Right lobe of liver (tissue), 6 donors: ENCODE measurements at regions not wholly inside any gene's neighbourhood (a gene's known extent, or its start where the extent isn't known, plus 50 kb on each side); places are given as distances from the start of the nearest gene placed in this dataset.

ENCODE experiments used
- ATAC-seq, 4 donors: fragments of 200-7000 bp; cut with Tn5 transposase; one replicate each; pipeline ENCODE4 v1.9.1; 2020; ENCODE audit warnings: mild to moderate bottlenecking in 4 of 4, moderate library complexity in 4 of 4
- DNase-seq, 3 donors: peaks; one replicate each; pipeline ENCODE4 v3.0.0-alpha.2; 2020
- H3K27ac ChIP-seq, 3 donors: fragments of 200-600 bp; one replicate each; pipeline ENCODE4 v1.8.0; 2022
- H3K27me3 ChIP-seq, 2 donors: fragments of 200-600 bp; one replicate each; pipeline ENCODE4 v1.8.0; 2022
- H3K36me3 ChIP-seq, 4 donors: fragments of 200-600 bp; sonication (generic) in 1 of 4; one replicate each; pipeline versions ENCODE4 v1.5.1 to v1.8.0; 2017 to 2022; ENCODE audit warnings: control low read depth in 1 of 4
- H3K4me1 ChIP-seq, 4 donors: fragments of 200-600 bp; sonication (generic) in 1 of 4; one replicate each; pipeline versions ENCODE4 v1.5.1 to v1.8.0; 2017 to 2022; ENCODE audit warnings: control low read depth in 1 of 4
- H3K4me3 ChIP-seq, 3 donors: fragments of 200-600 bp; one replicate each; pipeline ENCODE4 v1.8.0; 2022
- H3K9me3 ChIP-seq, 4 donors: fragments of 200-600 bp; sonication (generic) in 1 of 4; one replicate each; pipeline versions ENCODE4 v1.5.1 to v1.8.0; 2017 to 2022; ENCODE audit warnings: control low read depth in 1 of 4
- CTCF ChIP-seq, 4 donors: fragments of 200-600 bp in 3 of 4; fragments of 450-650 bp in 1 of 4; IDR thresholded peaks; one replicate each; pipeline versions ENCODE4 v1.5.1 to v1.8.0; 2016 to 2022; ENCODE audit warnings: antibody characterized with exemption in 4 of 4, mild to moderate bottlenecking in 2 of 4
- POLR2A ChIP-seq: fragments of 450-650 bp; IDR thresholded peaks from one replicate; pipeline ENCODE4 v1.6.1; 2017; ENCODE audit warnings: antibody characterized with exemption, mild to moderate bottlenecking
- WGBS: methylation state at CpG from one replicate; pipeline ENCODE4 v1.1.6; 2018; ENCODE audit warnings: low coverage, low lambda C conversion rate; ENCODE audit not compliant: insufficient coverage; ENCODE audit errors: missing lambda C conversion rate; 5-methylcytosine and 5-hydroxymethylcytosine counted together
- intact Hi-C, 2 donors: fragments of 100-400 bp; cut with DNase I; formaldehyde crosslinking; loops; one replicate each; pipeline versions ENCODE4 v1.11.2 to v1.14.1; 2022
- donor health status: DM: no; HTN: yes; CAD: no.
- donor health status: DM: no; HTN: no; CAD: no.
- donor health status: DM: no; HTN: no; CAD: no.
- donor health status: DM: no; HTN: yes; CAD: no.
- donor health status: DM: no; HTN: yes; CAD: no.

DNA sequence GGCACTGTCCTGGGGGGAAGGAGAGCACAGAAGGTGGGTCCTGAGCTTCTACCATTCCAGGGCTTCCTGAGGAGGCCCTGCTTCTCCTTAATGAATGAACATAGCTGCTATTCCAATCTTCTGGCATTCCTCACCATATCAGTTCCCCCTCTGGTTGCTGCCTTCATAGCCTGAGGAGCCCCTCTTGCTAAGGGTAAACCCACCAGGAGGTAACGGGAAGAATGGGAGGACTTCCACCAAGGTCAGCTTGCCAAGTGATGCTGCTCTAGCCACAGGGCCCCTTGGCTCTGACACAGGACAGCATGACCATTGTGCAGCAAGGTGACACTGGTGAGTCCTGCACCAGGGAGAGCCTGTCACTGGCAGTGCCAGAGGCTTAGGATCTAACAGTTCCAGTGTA lies 1022.5 kb downstream of the TBC1D22A start:
- no peak overlapping the region for H3K4me3 ChIP-seq
- no peaks in the 10 kb centered on the region for H3K36me3 ChIP-seq
- H3K27ac ChIP-seq = no peak overlapping the region
- WGBS = 71% methylated on average over 1 of the region's 1 CpG
- peaks cover 0 to 3% of the 10 kb centered on the region in 2 donors for H3K27me3 ChIP-seq
- TF ChIP-seq CTCF (IDR thresholded peaks at IDR 0.05) = no peak
- no peak for DNase-seq
- ATAC-seq = no peak
- H3K4me1 ChIP-seq = no peaks in the 10 kb centered on the region
- intact Hi-C loops = no loop called here
- no peaks in the 10 kb centered on the region for H3K9me3 ChIP-seq

DNA sequence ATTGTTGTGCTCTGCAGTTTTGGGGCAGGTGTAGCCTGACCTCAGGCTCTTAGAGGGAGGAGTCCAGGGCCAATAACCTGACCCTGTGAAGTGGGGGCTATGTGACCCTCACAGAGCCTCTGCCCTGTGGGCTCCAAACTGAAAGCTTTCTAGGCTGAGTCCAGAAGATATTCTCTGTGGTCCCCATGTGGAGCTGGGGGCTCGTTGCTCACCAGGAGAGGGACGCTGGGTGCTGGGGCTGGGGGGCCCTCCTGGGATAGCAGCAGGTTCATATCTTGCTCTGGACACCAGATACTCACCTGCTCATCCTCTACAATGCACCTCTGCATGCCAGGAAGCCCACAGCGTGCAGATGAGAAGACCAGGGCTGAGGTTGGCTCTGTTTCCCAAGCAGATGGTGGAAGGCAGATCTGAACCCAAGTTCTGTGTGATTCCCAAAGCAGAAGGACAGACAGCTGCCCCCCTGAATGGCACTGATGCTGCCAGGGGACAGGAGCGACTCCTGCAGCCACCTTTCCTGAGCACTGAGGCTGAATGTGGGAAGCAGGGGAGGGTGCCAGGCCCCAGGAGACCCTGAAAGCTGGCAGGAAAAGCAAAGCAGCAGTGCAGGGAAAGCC lies 1022.0 kb downstream of the TBC1D22A start:
- no peak overlapping the region for H3K4me3 ChIP-seq
- intact Hi-C loops = no loop called here
- H3K27ac ChIP-seq = no peak overlapping the region
- H3K4me1 ChIP-seq = no peaks in the 10 kb centered on the region
- TF ChIP-seq CTCF (IDR thresholded peaks at IDR 0.05) (no peak), POLR2A (no peak)
- no peak for ATAC-seq
- 54% methylated on average over 2 of the region's 4 CpGs for WGBS
- no peaks in the 10 kb centered on the region for H3K9me3 ChIP-seq
- no peaks in the 10 kb centered on the region for H3K36me3 ChIP-seq
- no peak for DNase-seq
- H3K27me3 ChIP-seq = no peaks in the 10 kb centered on the region

DNA sequence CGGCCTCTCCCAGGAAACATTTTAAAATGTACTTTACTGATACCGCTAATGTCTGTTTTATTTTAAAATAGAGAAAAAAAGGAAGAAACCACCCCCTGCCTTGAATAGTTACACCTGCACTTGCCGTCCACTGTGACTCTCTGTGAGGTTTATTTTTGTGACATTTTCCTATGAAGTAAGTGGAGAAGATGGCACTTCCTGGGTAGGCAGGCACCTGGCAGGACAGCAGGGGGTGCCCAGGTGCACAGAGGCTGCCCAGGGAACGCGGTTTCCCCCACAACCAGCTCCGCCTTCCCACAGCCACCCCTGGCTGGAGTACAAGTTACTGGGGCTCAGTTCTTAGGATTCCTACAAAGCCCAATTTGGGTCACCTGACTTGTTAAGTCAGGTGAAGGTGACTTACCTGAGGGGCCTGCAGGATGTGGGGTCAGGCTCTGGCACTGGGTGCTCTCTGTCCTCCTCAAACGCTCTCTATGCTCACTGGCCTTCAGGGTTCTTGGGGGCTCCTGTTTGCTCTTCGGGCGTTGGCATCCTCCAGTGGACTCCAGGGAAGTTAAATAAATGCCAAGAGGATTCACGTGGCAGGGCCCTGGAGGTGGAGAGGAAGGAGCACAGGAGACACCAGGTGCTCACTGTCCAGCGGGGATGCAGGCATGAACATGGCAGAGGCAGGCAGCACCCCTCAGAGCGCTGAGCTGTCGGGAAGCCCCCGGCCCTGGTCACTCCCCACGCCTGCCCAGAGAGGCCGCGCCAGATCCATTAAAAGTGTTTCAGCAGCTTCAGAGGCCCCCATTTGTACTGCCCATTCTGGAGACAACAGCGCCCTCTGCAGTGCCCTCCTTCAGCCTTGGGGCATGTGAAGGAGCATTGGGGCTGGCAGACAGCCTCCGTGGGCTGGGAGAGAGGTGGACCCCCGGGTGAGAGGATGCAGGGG lies 1021.2 kb downstream of the TBC1D22A start:
- Histone ChIP-seq H3K4me3 (no peak overlapping the region), H3K4me1 (no peaks in the 10 kb centered on the region), H3K27ac (no peak overlapping the region), H3K9me3 (no peaks in the 10 kb centered on the region), H3K27me3 (no peaks in the 10 kb centered on the region), H3K36me3 (no peaks in the 10 kb centered on the region)
- TF ChIP-seq CTCF (IDR thresholded peaks at IDR 0.05) (no peak), POLR2A (no peak)
- intact Hi-C loops = no loop called here
- 71% methylated on average over 8 of the region's 20 CpGs for WGBS
- no peak for DNase-seq
- ATAC-seq = no peak

DNA sequence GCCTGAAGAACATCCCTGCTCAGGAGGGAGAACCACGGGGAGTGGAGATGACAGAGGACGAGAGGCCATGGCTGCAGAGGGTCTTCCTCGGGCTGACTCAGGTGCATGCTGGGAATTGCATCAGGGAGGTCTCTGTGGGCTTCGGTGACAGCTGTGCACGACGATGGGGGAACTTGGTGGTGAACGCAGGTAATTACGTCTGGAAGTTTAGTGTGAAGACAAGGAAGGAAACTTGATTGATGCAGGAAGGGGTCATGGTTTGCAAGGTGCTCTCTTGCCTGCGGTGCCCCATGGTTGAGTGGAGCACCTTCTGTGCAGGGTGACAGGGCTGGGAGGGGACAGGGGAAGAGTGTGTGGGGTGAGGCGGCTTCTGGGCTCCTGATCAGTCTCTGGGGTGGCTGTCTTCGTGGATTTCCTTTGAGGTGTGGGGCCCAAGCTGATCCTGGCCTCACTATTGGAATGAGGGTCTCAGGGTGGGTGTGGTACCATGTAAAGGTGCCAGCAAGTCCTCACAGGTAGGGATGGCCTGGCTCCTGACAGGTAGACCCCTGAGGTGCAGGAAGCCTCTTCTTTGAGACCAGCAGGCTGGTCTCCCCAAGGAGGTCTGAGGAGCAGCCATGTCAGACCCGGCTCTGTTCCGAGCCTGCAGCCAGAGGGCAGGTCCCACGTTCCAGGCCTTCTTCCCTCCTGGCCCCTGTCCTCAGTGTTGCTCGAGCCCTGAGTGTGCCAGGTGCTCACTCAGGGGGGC lies 1020.1 kb downstream of the TBC1D22A start:
- intact Hi-C loops = no loop called here
- ATAC-seq (no peak), DNase-seq (no peak)
- Histone ChIP-seq H3K4me1 (no peaks in the 10 kb centered on the region), H3K27me3 (no peaks in the 10 kb centered on the region), H3K4me3 (no peak overlapping the region), H3K27ac (no peak overlapping the region), H3K36me3 (no peaks in the 10 kb centered on the region), H3K9me3 (no peaks in the 10 kb centered on the region)
- no peak for TF ChIP-seq POLR2A
- TF ChIP-seq CTCF (IDR thresholded peaks at IDR 0.05) = no peak
- WGBS = 55% methylated on average over 9 of the region's 15 CpGs
